Neural cell (in vitro differentiated cells): ENCODE measurements at regions not wholly inside any gene's neighbourhood (a gene's known extent, or its start where the extent isn't known, plus 50 kb on each side); places are given as distances from the start of the nearest gene placed in this dataset.

ENCODE experiments used
- H2AFZ ChIP-seq: fragments of 200-600, 300-800 bp; sonication (generic), shearing (Covaris generic); 2 replicates; pipeline ENCODE4 v1.6.0; 2014; ENCODE audit warnings: low read depth, mild to moderate bottlenecking, antibody characterized with exemption, low read length, moderate library complexity
- H3F3A ChIP-seq: fragments of 200-600 bp; shearing (Covaris generic); 2 replicates; pipeline ENCODE4 v1.6.1; 2016; ENCODE audit warnings: mild to moderate bottlenecking, moderate library complexity, mixed read lengths, antibody characterized with exemption, low read length; ENCODE audit not compliant: insufficient read depth, poor library complexity, severe bottlenecking
- H3K27ac ChIP-seq: fragments of 200-600, 300-800 bp; sonication (generic), shearing (Covaris generic); 2 replicates; pipeline ENCODE4 v1.5.1; 2014; ENCODE audit warnings: mild to moderate bottlenecking, low read length, moderate library complexity
- H3K27me3 ChIP-seq: fragments of 300-800, 200-600 bp; sonication (generic), shearing (Covaris generic); 2 replicates; pipeline ENCODE4 v1.6.0; 2014; ENCODE audit warnings: mild to moderate bottlenecking, low read depth, low read length, moderate library complexity; ENCODE audit not compliant: insufficient read depth
- H3K36me3 ChIP-seq: fragments of 300-800, 200-600 bp; sonication (generic), shearing (Covaris generic); 2 replicates; pipeline ENCODE4 v1.5.1; 2014; ENCODE audit warnings: mild to moderate bottlenecking, antibody characterized with exemption, low read length, moderate library complexity; ENCODE audit not compliant: insufficient read depth
- H3K4me2 ChIP-seq: fragments of 300-800, 200-600 bp; sonication (generic), shearing (Covaris generic); 2 replicates; pipeline ENCODE4 v1.6.0; 2014; ENCODE audit warnings: mild to moderate bottlenecking, low read length
- H3K4me3 ChIP-seq: fragments of 300-800, 200-600 bp; sonication (generic), shearing (Covaris generic); 2 replicates; pipeline ENCODE4 v1.5.1; 2014; ENCODE audit warnings: mild to moderate bottlenecking, low read length, moderate library complexity
- H3K79me2 ChIP-seq: fragments of 200-600 bp; shearing (Covaris generic); replicated peaks from 2 replicates; pipeline ENCODE4 v1.6.0; 2014; ENCODE audit warnings: mild to moderate bottlenecking, low read length, moderate library complexity; ENCODE audit not compliant: insufficient read depth
- H3K9ac ChIP-seq: fragments of 300-800, 200-600 bp; sonication (generic), shearing (Covaris generic); 2 replicates; pipeline ENCODE4 v1.6.1; 2016; ENCODE audit warnings: mild to moderate bottlenecking, low read length, mixed read lengths
- H3K9me2 ChIP-seq: fragments of 200-600 bp; shearing (Covaris generic); 2 replicates; pipeline ENCODE4 v1.6.1; 2016; ENCODE audit warnings: mild to moderate bottlenecking, low read length, mixed read lengths; ENCODE audit not compliant: insufficient read depth
- H3K9me3 ChIP-seq: fragments of 200-600, 300-800 bp; sonication (generic), shearing (Covaris generic); 2 replicates; pipeline ENCODE4 v1.6.1; 2016; ENCODE audit warnings: mild to moderate bottlenecking, mixed run types, low read length, moderate library complexity, mixed read lengths
- H4K20me1 ChIP-seq: fragments of 200-600 bp; shearing (Covaris generic); 2 replicates; pipeline ENCODE4 v1.6.1; 2016; ENCODE audit warnings: mild to moderate bottlenecking, mixed run types; ENCODE audit not compliant: insufficient read depth
- EP300 ChIP-seq: fragments of 450-650 bp; conservative IDR thresholded peaks from 2 replicates; pipeline ENCODE4 v1.6.1; 2014; ENCODE audit warnings: antibody characterized with exemption, mild to moderate bottlenecking, moderate library complexity; ENCODE audit not compliant: poor library complexity, severe bottlenecking
- EZH2 ChIP-seq: fragments of 200-600, 300-800 bp; shearing (Covaris generic), sonication (generic); IDR thresholded peaks from 2 replicates; pipeline ENCODE4 v1.6.1; 2014; ENCODE audit warnings: antibody characterized with exemption, low read length, borderline replicate concordance, mild to moderate bottlenecking; ENCODE audit not compliant: insufficient read depth, poor library complexity, severe bottlenecking
- MXI1 ChIP-seq: fragments of 450-650 bp; conservative IDR thresholded peaks from 2 replicates; pipeline ENCODE4 v1.6.1; 2014; ENCODE audit warnings: antibody characterized with exemption, mild to moderate bottlenecking; ENCODE audit not compliant: poor library complexity, severe bottlenecking
- POLR2AphosphoS5 ChIP-seq: IDR thresholded peaks from 2 replicates; pipeline ENCODE4 v1.6.1; 2012
- RAD21 ChIP-seq: fragments of 450-650 bp; conservative IDR thresholded peaks from 2 replicates; pipeline ENCODE4 v1.6.1; 2014; ENCODE audit warnings: antibody characterized with exemption, mild to moderate bottlenecking, moderate library complexity
- SMC3 ChIP-seq: fragments of 450-650 bp; conservative IDR thresholded peaks from 2 replicates; pipeline ENCODE4 v1.6.1; 2014; ENCODE audit warnings: antibody characterized with exemption, mild to moderate bottlenecking, moderate library complexity; ENCODE audit not compliant: poor library complexity
- TAF1 ChIP-seq: IDR thresholded peaks from 2 replicates; pipeline ENCODE4 v1.6.1; 2012; ENCODE audit warnings: low read depth
- TF ChIP-seq, protein P1 (sequence below): fragments of 450-650 bp; IDR thresholded peaks from 2 replicates; pipeline ENCODE4 v1.5.1; 2014; ENCODE audit warnings: antibody characterized with exemption, mild to moderate bottlenecking, moderate library complexity; ENCODE audit not compliant: poor library complexity, severe bottlenecking
- TF ChIP-seq, protein P2 (sequence below): IDR thresholded peaks from 2 replicates; pipeline ENCODE4 v1.6.1; 2012; ENCODE audit warnings: borderline replicate concordance

DNA sequence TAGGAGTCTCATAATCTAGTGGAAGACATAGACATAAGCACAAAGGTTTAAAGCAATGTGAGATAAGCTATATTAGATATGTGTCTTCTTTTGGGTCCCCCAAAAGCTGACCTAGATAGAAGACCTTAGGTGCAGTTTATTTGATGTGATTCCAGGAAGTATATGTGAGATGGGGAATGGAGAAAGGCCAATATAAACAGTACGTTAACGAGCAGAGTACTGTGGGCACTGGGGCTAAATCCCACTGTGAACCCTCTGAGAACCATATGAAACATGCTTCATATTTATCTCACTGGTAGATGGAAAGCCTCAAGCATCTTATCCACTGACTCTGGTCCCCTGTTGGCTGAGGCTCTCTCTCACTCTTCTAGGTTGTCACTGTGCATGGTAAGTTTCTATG lies 62.6 kb upstream of the ZC3H15 start:
- no peak overlapping the region for H3K4me2 ChIP-seq
- no peaks in the 10 kb centered on the region for H3K36me3 ChIP-seq
- no peak overlapping the region for H2AFZ ChIP-seq
- H3K27ac ChIP-seq, result no peak overlapping the region
- H3K4me3 ChIP-seq, result no peak overlapping the region
- no peaks in the 10 kb centered on the region for H3F3A ChIP-seq
- TF ChIP-seq MXI1 (no peak), POLR2AphosphoS5 (no peak), TAF1 (no peak), EP300 (no peak), SMC3 (no peak), RAD21 (no peak), EZH2 (no peak)
- TF ChIP-seq, protein P1, sequence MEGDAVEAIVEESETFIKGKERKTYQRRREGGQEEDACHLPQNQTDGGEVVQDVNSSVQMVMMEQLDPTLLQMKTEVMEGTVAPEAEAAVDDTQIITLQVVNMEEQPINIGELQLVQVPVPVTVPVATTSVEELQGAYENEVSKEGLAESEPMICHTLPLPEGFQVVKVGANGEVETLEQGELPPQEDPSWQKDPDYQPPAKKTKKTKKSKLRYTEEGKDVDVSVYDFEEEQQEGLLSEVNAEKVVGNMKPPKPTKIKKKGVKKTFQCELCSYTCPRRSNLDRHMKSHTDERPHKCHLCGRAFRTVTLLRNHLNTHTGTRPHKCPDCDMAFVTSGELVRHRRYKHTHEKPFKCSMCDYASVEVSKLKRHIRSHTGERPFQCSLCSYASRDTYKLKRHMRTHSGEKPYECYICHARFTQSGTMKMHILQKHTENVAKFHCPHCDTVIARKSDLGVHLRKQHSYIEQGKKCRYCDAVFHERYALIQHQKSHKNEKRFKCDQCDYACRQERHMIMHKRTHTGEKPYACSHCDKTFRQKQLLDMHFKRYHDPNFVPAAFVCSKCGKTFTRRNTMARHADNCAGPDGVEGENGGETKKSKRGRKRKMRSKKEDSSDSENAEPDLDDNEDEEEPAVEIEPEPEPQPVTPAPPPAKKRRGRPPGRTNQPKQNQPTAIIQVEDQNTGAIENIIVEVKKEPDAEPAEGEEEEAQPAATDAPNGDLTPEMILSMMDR, result no peak
- TF ChIP-seq, protein P2, sequence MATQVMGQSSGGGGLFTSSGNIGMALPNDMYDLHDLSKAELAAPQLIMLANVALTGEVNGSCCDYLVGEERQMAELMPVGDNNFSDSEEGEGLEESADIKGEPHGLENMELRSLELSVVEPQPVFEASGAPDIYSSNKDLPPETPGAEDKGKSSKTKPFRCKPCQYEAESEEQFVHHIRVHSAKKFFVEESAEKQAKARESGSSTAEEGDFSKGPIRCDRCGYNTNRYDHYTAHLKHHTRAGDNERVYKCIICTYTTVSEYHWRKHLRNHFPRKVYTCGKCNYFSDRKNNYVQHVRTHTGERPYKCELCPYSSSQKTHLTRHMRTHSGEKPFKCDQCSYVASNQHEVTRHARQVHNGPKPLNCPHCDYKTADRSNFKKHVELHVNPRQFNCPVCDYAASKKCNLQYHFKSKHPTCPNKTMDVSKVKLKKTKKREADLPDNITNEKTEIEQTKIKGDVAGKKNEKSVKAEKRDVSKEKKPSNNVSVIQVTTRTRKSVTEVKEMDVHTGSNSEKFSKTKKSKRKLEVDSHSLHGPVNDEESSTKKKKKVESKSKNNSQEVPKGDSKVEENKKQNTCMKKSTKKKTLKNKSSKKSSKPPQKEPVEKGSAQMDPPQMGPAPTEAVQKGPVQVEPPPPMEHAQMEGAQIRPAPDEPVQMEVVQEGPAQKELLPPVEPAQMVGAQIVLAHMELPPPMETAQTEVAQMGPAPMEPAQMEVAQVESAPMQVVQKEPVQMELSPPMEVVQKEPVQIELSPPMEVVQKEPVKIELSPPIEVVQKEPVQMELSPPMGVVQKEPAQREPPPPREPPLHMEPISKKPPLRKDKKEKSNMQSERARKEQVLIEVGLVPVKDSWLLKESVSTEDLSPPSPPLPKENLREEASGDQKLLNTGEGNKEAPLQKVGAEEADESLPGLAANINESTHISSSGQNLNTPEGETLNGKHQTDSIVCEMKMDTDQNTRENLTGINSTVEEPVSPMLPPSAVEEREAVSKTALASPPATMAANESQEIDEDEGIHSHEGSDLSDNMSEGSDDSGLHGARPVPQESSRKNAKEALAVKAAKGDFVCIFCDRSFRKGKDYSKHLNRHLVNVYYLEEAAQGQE, result no peak
- no peaks in the 10 kb centered on the region for H3K79me2 ChIP-seq
- H3K9ac ChIP-seq, result no peak overlapping the region
- no peaks in the 10 kb centered on the region for H3K9me3 ChIP-seq
- H3K27me3 ChIP-seq, result no peaks in the 10 kb centered on the region
- no peaks in the 10 kb centered on the region for H4K20me1 ChIP-seq
- no peaks in the 10 kb centered on the region for H3K9me2 ChIP-seq

DNA sequence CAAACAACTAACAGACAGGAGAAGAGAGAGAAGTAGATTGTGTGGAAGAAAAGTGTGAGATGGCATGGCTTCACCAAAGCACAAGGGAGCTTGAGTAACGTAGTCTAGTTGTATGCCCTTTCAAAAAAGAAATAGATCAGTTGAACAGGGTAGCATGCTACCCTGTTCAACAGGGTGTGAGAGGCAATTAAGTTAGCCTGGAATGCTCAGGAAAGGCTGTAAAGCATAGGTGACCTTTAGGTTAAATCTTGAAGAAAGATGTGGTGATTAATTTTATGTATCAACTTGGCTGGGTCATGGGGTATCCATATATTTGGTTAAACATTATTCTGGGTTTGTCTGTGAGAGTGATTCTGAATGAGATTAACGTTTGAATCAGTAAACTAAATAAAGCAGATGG lies 61.8 kb upstream of the ZC3H15 start:
- no peaks in the 10 kb centered on the region for H3F3A ChIP-seq
- TF ChIP-seq MXI1 (no peak), EP300 (no peak), SMC3 (no peak), EZH2 (no peak)
- TF ChIP-seq, protein P1, result no peak
- H3K9ac ChIP-seq, result no peak overlapping the region
- H3K9me3 ChIP-seq, result no peaks in the 10 kb centered on the region
- no peaks in the 10 kb centered on the region for H3K79me2 ChIP-seq
- H2AFZ ChIP-seq, result no peak overlapping the region
- H3K27me3 ChIP-seq, result no peaks in the 10 kb centered on the region
- H4K20me1 ChIP-seq, result no peaks in the 10 kb centered on the region
- no peaks in the 10 kb centered on the region for H3K36me3 ChIP-seq
- no peak overlapping the region for H3K27ac ChIP-seq
- no peaks in the 10 kb centered on the region for H3K9me2 ChIP-seq
- H3K4me2 ChIP-seq, result no peak overlapping the region
- H3K4me3 ChIP-seq, result no peak overlapping the region
